Cerebellar cortex (tissue), 1 donor: ENCODE measurements at regions not wholly inside any gene's neighbourhood (a gene's known extent, or its start where the extent isn't known, plus 50 kb on each side); places are given as distances from the start of the nearest gene placed in this dataset.

Experiments used
- DNase-seq: peaks from one replicate; pipeline ENCODE4 v3.0.0-alpha.2; 2015; ENCODE audit warnings: low spot score

- DNase-seq, result no peak
Observed at GRCh38 chr16:86913886-86914285, 335.5 kb downstream of the FOXL1 start.

DNA sequence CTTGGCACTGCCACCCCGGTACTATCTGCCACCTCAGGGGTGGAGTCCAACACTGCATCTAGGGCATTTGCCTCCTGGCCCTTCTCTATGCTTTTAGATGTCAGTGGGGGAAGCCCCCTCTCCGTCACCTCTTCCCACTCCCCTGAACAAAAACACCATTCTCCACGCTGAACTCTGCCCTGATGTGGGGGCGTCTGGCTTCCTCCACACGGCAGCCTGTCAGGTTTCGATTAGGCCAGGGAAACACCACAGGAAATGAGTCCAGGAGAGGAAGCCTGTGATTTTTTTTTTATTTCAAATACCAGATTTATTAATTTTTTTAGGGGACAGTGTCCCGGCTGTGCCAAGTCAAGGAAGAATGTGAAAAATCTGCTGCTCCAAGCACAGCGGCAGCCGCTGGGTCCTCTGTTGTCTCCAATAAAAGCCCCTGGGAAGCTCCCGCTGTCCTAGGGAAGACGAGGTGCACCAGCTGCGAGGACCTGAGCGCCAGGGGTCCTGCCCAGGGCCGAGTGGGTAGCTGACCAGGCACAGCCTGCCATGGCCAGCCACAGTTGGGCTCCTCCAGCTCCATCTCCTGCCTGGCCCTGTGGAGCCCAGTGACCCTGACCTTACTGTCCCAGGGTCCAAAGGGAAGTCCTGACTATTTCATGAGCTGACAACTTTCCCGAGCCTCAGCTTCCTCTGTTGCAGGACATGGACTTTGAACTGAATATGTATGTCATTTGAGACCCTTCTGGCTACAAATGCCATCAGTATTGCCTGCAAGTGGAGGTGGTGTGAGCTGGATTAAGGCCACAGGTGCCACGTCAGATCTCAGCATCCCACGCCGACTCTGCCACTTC, 336.7 kb downstream of the FOXL1 start:
- no peak for DNase-seq

DNA sequence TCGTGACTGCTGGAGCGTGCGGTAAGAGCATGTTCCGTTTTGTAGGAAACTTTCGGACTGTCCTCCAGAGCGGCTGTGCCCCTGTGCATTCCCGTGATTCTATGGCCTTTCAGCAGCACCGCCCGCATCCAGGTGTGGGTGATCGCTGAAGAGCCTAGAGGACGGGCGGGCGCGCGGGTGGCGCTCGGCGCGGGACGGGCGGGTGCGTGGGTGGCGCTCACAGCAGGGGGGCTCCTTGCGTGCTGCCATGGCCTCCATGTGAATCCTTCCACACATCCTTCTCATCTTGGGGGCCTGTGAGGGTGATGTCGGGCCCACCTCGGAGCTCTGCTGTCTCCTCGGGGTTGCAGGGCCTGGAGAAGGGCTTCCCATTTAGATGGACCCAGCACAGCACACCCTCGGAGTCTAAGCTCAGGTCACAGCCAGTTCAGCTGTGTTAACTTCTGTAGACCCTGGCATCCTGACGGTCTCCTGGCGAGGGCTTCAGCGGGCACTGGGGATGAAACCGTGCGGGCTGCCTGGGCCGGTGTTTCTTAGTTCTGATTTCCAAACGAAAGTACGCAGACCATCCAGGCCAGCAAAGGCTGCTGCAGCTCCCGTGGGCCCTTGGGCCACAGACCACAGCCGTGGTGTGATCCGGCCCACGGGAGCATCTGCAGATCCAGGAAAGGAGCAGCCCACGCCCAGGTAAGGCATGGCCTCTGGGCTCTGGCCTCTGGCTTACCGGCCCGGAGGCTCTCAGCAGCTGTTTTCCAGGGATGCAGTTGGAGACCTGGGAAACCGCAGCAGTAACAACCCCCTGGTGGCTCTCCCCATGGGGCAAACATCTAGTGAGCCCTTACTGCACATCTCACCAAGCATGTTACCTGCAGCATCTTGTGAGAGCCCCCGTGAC, 339.4 kb downstream of the FOXL1 start:
- no peak for DNase-seq

GRCh38 chr16:86918637-86919036, 340.3 kb downstream of the FOXL1 start:
- no peak for DNase-seq

DNA sequence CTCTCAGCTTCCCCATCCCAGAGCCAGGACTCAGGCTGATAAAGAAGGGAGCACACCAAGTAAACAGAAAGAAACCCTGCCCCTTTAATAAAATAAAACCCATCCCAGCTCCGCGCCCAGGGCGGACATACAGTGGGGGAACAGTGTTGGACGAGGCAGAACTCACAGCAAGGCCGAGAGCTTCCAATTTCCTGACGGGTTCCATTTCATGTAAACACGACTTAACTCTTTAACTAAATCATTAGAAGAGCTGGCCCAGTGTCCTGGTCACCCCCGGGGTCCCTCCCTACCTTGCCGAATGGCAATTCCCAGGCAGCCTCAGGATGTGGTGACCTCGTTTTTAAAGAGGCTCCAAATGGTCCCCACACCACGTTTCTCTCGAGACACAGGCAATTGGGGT, 340.7 kb downstream of the FOXL1 start:
- no peak for DNase-seq

- no peak for DNase-seq
Observed at GRCh38 chr16:86919578-86920305, 341.4 kb downstream of the FOXL1 start.

- DNase-seq, result no peak
Observed at GRCh38 chr16:86921289-86921688, 342.9 kb downstream of the FOXL1 start.

- DNase-seq, result no peak
Observed at GRCh38 chr16:86922311-86922710, 344.0 kb downstream of the FOXL1 start.

- no peak for DNase-seq
Observed at GRCh38 chr16:86923656-86924055, 345.3 kb downstream of the FOXL1 start.

DNA sequence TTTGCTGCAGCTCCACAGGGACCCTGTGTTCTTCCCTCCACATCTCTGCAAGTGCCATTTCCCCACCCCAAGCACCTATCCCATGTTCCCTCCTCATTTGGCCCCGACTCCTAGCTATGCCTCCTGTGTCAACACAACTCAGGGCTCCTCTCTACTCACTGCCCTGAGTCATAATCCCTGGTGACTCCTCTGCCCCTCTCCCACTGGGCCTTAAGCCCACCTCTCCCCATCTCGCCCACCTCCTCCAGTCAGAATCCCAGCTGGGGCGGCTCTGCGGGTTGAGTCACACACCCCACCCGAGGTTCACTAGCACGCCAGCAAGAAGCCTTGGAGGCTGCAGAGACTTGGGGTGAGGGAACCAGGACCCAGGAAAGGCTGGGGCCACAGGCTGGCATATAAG, 346.2 kb downstream of the FOXL1 start:
- DNase-seq, result no peak

GRCh38 chr16:86925067-86925791, 346.9 kb downstream of the FOXL1 start:
- DNase-seq, result no peak

- DNase-seq, result no peak
Observed at GRCh38 chr16:86926181-86927094, 348.1 kb downstream of the FOXL1 start.

DNA sequence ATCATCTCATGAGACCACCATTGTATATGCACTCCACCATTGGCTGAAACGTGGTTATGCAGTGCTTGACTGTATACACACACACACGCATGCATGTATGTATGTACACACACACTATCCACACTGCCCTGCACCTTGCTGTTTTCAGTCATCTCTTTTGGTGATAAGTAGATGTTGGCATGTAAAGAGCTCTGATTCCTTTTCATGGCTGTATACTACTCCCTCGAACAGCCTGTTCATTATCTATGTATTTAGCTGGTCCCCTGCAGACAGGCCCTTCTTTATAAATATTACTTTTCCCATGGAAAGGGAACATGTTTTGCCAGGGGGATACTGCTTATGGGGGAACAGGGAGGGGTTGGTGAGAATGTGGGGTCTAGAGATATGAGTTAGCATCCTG, 349.4 kb downstream of the FOXL1 start:
- DNase-seq, result no peak

DNA sequence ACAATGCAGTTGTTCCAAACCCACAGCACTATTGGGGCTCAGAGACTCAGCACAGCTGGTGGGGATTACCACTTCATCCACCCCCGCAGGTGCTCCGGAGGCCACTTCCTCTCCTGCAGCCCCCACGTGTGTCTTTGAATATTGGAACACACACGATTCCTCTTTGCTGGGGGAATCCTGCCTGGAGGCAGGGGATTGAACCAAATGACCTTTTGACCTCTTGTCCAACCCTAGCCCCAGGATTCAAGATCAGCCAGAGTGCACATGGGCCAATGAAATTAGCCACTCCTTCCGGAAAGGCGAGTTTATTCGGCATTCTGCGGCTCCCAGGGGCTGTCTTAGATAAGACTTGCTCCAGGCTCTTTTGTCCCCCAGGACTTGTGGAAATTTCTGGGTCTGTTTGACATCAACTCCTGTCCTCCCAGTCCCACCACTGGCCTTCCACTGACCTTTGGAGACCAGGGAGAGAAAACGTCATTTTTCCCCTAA, 350.2 kb downstream of the FOXL1 start:
- no peak for DNase-seq

- DNase-seq, result no peak
Observed at GRCh38 chr16:86929057-86929871, 350.9 kb downstream of the FOXL1 start.

- no peak for DNase-seq
Observed at GRCh38 chr16:86930001-86930400, 351.7 kb downstream of the FOXL1 start.

GRCh38 chr16:86930663-86931373, 352.5 kb downstream of the FOXL1 start:
- DNase-seq, result no peak

DNA sequence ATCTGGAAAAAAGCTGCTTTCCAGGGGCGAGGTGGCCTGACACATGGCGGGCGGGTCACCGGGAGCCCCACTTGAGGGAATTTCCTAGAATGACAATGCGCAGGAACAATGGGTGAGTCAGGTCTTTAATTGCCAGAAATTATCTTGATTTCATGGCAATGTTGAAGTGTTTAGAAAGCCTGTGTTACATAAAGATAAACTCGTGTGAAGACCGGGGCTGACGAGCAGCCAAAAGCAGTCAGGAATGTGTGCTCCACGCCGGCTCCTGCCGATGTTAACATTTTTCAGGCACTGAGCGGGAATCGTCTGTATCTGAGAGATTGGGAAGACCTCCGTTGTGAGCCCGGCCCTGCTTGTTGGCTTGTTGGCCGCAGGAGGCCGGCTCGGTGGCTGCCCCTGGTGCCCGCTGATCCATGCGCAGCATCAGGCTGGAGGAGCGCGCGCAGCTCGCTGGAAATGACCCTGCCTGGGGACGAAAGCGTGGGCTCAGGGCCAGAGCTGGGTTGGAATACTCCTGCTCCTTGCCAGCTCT, 353.1 kb downstream of the FOXL1 start:
- no peak for DNase-seq
